NCI-H2196 treated with DMSO at 0.1 percent for 48 hours (cell line): ENCODE measurements at regions not wholly inside any gene's neighbourhood (a gene's known extent, or its start where the extent isn't known, plus 50 kb on each side); places are given as distances from the start of the nearest gene placed in this dataset.
"Not testable (repeated sequence)": the region's sequence is repeated elsewhere in the genome, so short reads cannot be mapped to it uniquely, and the experiment has no call there.

Source experiments
- DNase-seq: peaks from one replicate; lab custom pipeline; 2025; ENCODE audit not compliant: unreplicated experiment; lab: John Stamatoyannopoulos, UW

GRCh38 chr15:47035475-47036406, 681.6 kb upstream of the SEMA6D start:
- DNase-seq, result no peak

GRCh38 chr15:47037003-47037402, 680.3 kb upstream of the SEMA6D start:
- DNase-seq, result no peak

- no peak for DNase-seq
Observed at GRCh38 chr15:47039225-47039624, 678.1 kb upstream of the SEMA6D start.

GRCh38 chr15:47041301-47041700, 676.0 kb upstream of the SEMA6D start:
- DNase-seq, result no peak

- DNase-seq, result not testable (repeated sequence)
Observed at GRCh38 chr15:47047981-47048380, 669.3 kb upstream of the SEMA6D start.

- DNase-seq, result no peak
Observed at GRCh38 chr15:47066392-47066791, 650.9 kb upstream of the SEMA6D start.

- not testable (repeated sequence) for DNase-seq
Observed at GRCh38 chr15:47077846-47078245, 639.5 kb upstream of the SEMA6D start.

GRCh38 chr15:47095833-47096232, 621.5 kb upstream of the SEMA6D start:
- DNase-seq, result no peak

- DNase-seq, result not testable (repeated sequence)
Observed at GRCh38 chr15:47098526-47098925, 618.8 kb upstream of the SEMA6D start.

GRCh38 chr15:47099801-47100200, 617.5 kb upstream of the SEMA6D start:
- not testable (repeated sequence) for DNase-seq

- not testable (repeated sequence) for DNase-seq
Observed at GRCh38 chr15:47108800-47109199, 608.5 kb upstream of the SEMA6D start.

- no peak for DNase-seq
Observed at GRCh38 chr15:47116698-47117097, 600.6 kb upstream of the SEMA6D start.

GRCh38 chr15:47119349-47119748, 598.0 kb upstream of the SEMA6D start:
- no peak for DNase-seq

GRCh38 chr15:47124430-47125102, 592.7 kb upstream of the SEMA6D start:
- DNase-seq, result no peak

- DNase-seq, result no peak
Observed at GRCh38 chr15:47129033-47129432, 588.3 kb upstream of the SEMA6D start.

- not testable (repeated sequence) for DNase-seq
Observed at GRCh38 chr15:47131450-47131849, 585.9 kb upstream of the SEMA6D start.

- no peak for DNase-seq
Observed at GRCh38 chr15:47135267-47135666, 582.0 kb upstream of the SEMA6D start.

GRCh38 chr15:47136236-47136635, 581.1 kb upstream of the SEMA6D start:
- DNase-seq, result no peak

GRCh38 chr15:47139965-47140364, 577.3 kb upstream of the SEMA6D start:
- no peak for DNase-seq

GRCh38 chr15:47157827-47158226, 559.5 kb upstream of the SEMA6D start:
- no peak for DNase-seq

- DNase-seq, result no peak
Observed at GRCh38 chr15:47158573-47158972, 558.7 kb upstream of the SEMA6D start.

- no peak for DNase-seq
Observed at GRCh38 chr15:47177177-47177576, 540.1 kb upstream of the SEMA6D start.
